Activated naive CD8-positive, alpha-beta T cell treated with anti-CD3 and anti-CD28 coated beads, Interleukin-2, amount 50 U/mL, for 24 hours (primary cell): ENCODE measurements at regions not wholly inside any gene's neighbourhood (a gene's known extent, or its start where the extent isn't known, plus 50 kb on each side); places are given as distances from the start of the nearest gene placed in this dataset.

Source experiments
- ATAC-seq: fragments of 150-1000 bp; cut with Tn5 transposase; one replicate; pipeline ENCODE4 v1.10.0; 2021
- DNase-seq: peaks from one replicate; pipeline ENCODE4 v3.0.0; 2021
- H3K27ac Mint-ChIP-seq: one replicate; pipeline ENCODE4 v1.8.0; 2021; ENCODE audit warnings: mild to moderate bottlenecking, mixed read lengths
- H3K27me3 Mint-ChIP-seq: one replicate; pipeline ENCODE4 v1.8.0; 2021; ENCODE audit warnings: mixed read lengths
- H3K36me3 Mint-ChIP-seq: one replicate; pipeline ENCODE4 v1.8.0; 2021; ENCODE audit warnings: low read depth, mixed read lengths
- H3K4me1 Mint-ChIP-seq: one replicate; pipeline ENCODE4 v1.8.0; 2021; ENCODE audit warnings: mixed read lengths
- H3K4me3 Mint-ChIP-seq: one replicate; pipeline ENCODE4 v1.8.0; 2021; ENCODE audit warnings: mild to moderate bottlenecking, moderate library complexity, mixed read lengths
- H3K9me3 Mint-ChIP-seq: one replicate; pipeline ENCODE4 v1.8.0; 2021; ENCODE audit warnings: mixed read lengths

DNA sequence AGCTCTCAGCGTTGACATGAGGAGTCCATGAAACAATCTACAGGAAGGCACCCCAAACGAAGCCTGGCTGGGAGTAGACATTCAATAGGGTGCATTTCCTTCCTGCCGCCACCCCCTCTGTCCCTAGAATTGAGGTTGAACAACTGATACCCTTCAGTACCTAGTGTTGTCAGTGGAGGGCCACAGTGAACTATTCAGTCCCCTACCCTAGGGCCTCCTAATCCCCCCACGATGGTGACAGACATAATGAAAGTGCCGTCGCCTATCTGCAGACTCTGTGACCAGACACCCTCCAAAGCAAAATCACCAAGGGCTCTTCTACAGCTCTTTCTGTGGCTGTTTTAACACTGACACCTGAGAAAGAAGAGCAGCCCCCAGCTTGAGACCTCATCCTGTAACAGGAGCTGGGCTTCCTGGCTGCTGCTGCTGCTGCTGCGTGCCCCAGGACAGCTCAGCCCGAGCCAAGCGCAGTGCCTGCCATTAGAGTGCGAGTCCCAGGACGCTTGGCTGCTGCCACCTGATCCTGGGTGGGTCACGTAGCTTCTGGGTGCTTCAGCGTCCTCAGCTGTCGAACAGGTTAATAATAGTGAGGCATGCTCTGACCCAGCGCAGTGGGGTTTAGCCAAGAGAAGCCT, 183.0 kb downstream of the ZBTB18 start:
- DNase-seq (no peak), ATAC-seq (no peak)
- H3K4me3 Mint-ChIP-seq: no peak overlapping the region
- H3K27me3 Mint-ChIP-seq: peaks cover 3% of the 10 kb centered on the region
- no peaks in the 10 kb centered on the region for H3K9me3 Mint-ChIP-seq
- peaks cover under 1% of the 10 kb centered on the region for H3K4me1 Mint-ChIP-seq
- no peak overlapping the region for H3K27ac Mint-ChIP-seq
- H3K36me3 Mint-ChIP-seq: no peaks in the 10 kb centered on the region

DNA sequence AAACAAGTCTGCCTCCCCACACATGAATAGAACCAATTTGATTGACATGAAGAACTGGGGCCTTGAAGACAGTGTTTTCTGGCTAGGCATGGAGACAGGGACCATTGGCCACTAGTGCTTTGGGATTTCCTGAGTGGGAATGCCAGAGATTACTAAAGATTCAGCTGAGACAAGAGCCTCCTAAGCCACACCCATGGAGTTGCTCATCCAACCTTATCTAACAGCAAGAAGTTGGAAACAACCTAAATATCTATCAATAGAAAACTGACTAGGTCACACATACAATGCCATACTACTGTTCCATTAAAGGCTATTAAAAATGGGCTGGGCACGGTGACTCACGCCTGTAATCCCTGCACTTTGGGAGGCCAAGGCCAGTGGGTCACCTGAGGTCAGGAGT, 184.1 kb downstream of the ZBTB18 start:
- H3K4me3 Mint-ChIP-seq: no peak overlapping the region
- peaks cover 3% of the 10 kb centered on the region for H3K4me1 Mint-ChIP-seq
- no peaks in the 10 kb centered on the region for H3K9me3 Mint-ChIP-seq
- no peak for ATAC-seq
- no peak for DNase-seq
- no peak overlapping the region for H3K27ac Mint-ChIP-seq
- no peaks in the 10 kb centered on the region for H3K36me3 Mint-ChIP-seq
- peaks cover 3% of the 10 kb centered on the region for H3K27me3 Mint-ChIP-seq

DNA sequence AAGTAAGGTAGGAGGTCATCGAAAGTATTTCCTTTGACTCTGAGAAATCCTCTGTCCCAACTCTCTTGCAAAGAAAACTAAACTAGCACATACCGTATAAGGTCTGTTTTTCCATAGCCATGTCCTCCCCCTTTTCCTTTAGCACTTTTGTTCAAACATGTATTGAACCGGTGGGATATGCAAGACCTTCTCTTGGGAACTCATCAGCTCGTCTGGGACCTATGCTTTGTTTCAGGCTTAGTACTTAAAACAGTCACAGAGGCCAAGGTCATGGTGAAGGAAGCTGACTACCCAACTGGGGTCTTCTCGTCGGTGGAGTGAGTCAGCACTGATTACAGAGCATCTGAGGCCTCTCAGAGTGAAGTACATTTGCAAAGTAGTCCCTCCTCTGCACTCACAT, 185.0 kb downstream of the ZBTB18 start:
- Mint-ChIP-seq H3K36me3 (no peaks in the 10 kb centered on the region), H3K4me3 (no peak overlapping the region), H3K4me1 (peaks cover 3% of the 10 kb centered on the region), H3K27me3 (peaks cover 3% of the 10 kb centered on the region), H3K9me3 (no peaks in the 10 kb centered on the region), H3K27ac (no peak overlapping the region)
- no peak for ATAC-seq
- no peak for DNase-seq

DNA sequence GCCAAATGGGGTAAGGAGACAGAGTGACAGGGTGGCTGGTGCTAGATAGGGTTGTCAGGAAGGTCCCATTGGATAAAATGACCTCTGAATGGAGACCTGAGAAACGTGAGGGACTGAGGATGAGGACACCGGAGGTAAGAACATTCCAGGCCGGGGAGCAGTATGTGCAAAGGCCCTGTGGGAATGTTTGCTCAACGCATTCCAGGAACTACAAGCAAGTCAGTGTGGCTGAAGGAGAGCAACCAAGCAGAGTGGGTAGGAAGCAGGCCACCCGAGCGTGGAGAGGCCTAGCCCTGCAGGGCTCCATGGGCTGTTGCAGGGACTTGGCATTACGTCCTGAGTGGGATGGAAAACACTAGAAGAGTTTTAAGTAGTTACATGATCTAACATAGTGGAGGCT, 185.6 kb downstream of the ZBTB18 start:
- H3K27ac Mint-ChIP-seq: no peak overlapping the region
- DNase-seq (no peak), ATAC-seq (no peak)

DNA sequence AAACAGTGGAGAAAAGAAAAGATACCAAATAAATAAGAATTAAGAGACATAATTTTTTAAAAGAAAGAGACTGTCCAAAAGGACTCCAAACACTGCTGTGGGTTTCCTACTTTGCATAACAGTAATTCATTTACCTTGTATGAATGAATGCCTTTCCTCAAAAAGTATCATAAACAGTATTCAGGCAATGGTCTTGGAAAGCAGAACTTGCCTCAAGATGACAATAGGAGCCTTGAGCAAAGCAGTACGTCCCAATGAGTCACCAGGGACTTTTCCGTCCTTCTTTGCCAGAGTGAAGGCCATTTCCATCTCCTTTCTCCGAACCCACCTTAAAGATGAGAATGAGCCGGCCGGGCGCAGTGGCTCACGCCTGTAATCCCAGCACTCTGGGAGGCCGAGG, 186.4 kb downstream of the ZBTB18 start:
- no peak for DNase-seq
- no peak overlapping the region for H3K4me3 Mint-ChIP-seq
- H3K27me3 Mint-ChIP-seq: no peaks in the 10 kb centered on the region
- peaks cover 5% of the 10 kb centered on the region for H3K4me1 Mint-ChIP-seq
- no peak for ATAC-seq
- H3K27ac Mint-ChIP-seq: no peak overlapping the region
- H3K36me3 Mint-ChIP-seq: no peaks in the 10 kb centered on the region
- H3K9me3 Mint-ChIP-seq: no peaks in the 10 kb centered on the region

More for the DNA sequence above, 185.6 kb downstream of the ZBTB18 start:
- Mint-ChIP-seq H3K36me3 (no peaks in the 10 kb centered on the region), H3K9me3 (no peaks in the 10 kb centered on the region), H3K27me3 (peaks cover 3% of the 10 kb centered on the region), H3K4me3 (no peak overlapping the region), H3K4me1 (peaks cover 3% of the 10 kb centered on the region)

DNA sequence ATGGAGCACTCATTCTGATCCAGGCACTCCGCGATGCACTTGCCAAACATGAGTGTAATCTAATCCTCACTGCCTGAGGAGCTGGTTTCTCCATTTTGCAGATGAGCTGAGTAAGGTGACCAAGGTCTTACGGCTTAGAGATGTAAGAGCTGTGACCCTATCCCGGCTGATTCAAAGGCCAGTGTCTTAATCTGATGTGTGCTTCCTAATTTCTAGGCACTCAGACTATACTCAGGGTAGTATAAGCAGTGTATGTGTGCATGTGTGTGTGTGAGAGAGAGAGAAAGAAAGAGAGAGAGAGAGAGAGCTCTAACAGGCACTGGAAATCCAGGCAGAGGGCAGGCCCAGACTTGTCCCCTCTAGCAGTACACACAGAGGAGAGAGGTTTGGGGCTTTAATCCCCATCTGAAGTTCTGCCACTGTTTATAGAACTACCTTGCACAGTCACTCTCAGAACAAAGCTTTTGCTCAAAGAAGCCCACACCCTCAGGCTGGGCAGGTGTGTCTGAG, 188.2 kb downstream of the ZBTB18 start:
- Mint-ChIP-seq H3K4me1 (peaks cover 6% of the 10 kb centered on the region), H3K27me3 (no peaks in the 10 kb centered on the region), H3K36me3 (no peaks in the 10 kb centered on the region), H3K9me3 (no peaks in the 10 kb centered on the region), H3K27ac (no peak overlapping the region), H3K4me3 (no peak overlapping the region)
- DNase-seq: no peak
- no peak for ATAC-seq

DNA sequence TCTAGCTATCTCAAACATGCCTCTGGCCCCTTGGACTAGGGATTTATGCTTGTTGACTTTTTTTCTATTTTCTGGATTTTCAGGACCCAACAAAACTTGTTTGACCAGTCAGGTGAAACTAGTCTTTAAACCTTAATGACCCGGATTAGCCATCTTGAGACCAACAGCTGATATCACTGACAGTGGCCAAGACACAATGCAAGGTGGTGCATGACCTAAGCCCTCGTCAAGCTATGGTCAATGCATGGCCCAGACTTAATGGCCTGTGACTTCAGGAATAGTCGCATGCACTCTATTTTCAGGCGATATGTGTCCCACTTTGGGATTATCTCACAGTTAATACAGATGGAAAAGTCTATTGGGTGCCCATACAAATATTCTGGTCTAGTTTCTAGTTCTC, 190.4 kb downstream of the ZBTB18 start:
- no peak for DNase-seq
- no peaks in the 10 kb centered on the region for H3K27me3 Mint-ChIP-seq
- H3K4me3 Mint-ChIP-seq: no peak overlapping the region
- no peak for ATAC-seq
- H3K36me3 Mint-ChIP-seq: no peaks in the 10 kb centered on the region
- no peaks in the 10 kb centered on the region for H3K9me3 Mint-ChIP-seq
- no peak overlapping the region for H3K27ac Mint-ChIP-seq
- H3K4me1 Mint-ChIP-seq: peaks cover 8% of the 10 kb centered on the region

DNA sequence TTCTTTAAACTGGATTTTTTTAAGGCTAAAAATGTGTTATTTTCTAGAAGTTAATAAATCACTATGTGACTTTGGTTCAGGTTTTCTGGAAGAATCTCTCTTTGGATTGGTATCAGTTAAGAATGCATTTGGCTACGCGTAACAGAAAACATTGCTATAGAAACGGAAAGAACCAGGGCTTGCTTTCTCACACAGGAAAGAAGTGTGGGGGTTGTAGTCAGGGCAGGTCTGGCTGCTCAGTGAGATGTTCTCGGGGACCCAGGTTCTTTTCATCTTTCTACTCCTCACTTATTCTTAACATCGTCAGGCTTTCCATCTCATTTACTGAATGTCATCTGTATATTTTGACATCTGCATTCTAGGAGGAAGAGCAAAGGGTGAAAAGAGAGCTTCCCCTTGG, 191.4 kb downstream of the ZBTB18 start:
- Mint-ChIP-seq H3K27me3 (no peaks in the 10 kb centered on the region), H3K9me3 (no peaks in the 10 kb centered on the region), H3K4me3 (no peak overlapping the region), H3K36me3 (no peaks in the 10 kb centered on the region), H3K27ac (no peak overlapping the region), H3K4me1 (peaks cover 8% of the 10 kb centered on the region)
- DNase-seq (no peak), ATAC-seq (no peak)

DNA sequence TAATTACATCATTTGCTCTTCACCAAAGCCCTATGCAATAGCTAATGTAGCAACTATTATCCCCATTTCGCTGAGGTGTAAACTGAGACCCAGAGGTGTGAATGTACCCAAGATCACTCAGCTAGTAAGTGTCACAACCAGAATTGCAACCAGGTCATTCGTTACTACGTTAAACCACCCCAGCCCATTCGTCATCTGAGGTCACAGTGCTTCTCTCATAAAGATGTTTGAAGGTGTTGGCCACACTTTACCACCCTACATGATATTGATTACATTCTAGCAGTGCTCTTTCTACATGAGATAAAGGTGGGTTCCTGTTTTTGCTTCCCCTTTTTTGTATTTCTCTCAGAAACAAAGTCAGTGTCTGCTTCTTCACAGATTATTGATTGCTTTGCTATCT, 195.3 kb downstream of the ZBTB18 start:
- Mint-ChIP-seq H3K4me3 (no peak overlapping the region), H3K27ac (no peak overlapping the region), H3K36me3 (no peaks in the 10 kb centered on the region), H3K9me3 (no peaks in the 10 kb centered on the region), H3K27me3 (no peaks in the 10 kb centered on the region), H3K4me1 (peaks cover 5% of the 10 kb centered on the region)
- no peak for ATAC-seq
- no peak for DNase-seq

DNA sequence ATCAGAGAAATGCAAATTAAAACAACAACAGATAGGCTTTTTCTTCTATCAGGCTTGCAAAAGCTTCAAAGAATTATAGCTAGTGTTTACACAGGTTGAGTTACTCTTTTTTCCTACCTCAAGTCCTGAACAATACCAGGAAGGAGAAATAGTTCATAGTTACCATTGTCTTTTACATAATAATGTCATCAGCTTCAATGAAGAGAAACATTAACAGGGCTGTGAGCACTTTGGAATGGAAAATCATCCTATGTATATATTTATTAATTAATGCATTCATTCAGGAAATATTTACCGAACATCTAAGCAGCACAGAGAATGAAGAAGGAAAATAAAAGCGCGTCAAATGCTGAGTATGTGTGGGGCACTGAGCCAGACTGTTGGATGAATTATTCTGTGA, 197.3 kb downstream of the ZBTB18 start:
- H3K27me3 Mint-ChIP-seq: no peaks in the 10 kb centered on the region
- no peak overlapping the region for H3K27ac Mint-ChIP-seq
- no peaks in the 10 kb centered on the region for H3K9me3 Mint-ChIP-seq
- no peak for ATAC-seq
- no peaks in the 10 kb centered on the region for H3K36me3 Mint-ChIP-seq
- H3K4me3 Mint-ChIP-seq: no peak overlapping the region
- peaks cover 2% of the 10 kb centered on the region for H3K4me1 Mint-ChIP-seq
- DNase-seq: no peak

DNA sequence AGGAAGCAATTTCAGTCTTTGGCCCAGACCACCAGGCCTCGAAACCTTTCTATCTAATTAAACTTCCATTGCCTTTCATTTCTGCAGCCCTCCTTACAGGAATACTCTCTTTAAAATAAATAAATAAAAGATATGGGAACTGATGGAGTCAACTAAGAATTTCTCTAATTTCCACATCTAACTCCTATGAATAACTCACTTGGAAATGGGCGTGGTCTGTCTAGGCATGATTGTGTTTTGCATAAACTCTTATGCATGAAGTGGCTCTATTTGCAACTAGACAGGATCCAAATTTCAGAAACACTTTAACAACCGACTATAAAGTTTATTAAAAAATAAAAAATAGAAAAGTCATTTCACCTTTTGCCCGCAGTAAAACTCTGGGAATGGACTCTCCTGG, 199.5 kb downstream of the ADSS2 start:
- H3K4me1 Mint-ChIP-seq: peaks cover 3% of the 10 kb centered on the region
- ATAC-seq (no peak), DNase-seq (no peak)
- no peaks in the 10 kb centered on the region for H3K36me3 Mint-ChIP-seq
- no peak overlapping the region for H3K4me3 Mint-ChIP-seq
- H3K27me3 Mint-ChIP-seq: no peaks in the 10 kb centered on the region
- no peak overlapping the region for H3K27ac Mint-ChIP-seq
- no peaks in the 10 kb centered on the region for H3K9me3 Mint-ChIP-seq

DNA sequence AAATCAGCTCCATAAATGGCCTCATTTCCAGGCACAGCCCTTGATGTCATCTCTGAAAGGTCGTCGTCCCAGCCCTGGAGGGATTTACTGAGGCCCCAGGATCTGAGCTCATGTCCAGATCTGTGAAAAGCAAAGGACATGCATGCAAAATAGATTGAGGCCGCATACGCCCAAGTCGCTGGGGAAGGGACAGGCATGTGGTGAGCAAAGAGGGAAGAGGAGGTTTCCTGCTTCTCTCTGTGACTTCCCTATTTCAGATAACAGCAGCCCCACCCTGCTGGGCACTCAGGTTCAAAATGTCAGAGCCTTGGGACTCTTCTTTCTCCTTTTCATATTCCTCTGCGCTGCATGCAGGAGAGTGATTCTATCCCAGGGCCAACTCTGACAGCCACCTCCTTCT, 197.2 kb downstream of the ADSS2 start:
- Mint-ChIP-seq H3K9me3 (no peaks in the 10 kb centered on the region), H3K4me1 (peaks cover 3% of the 10 kb centered on the region), H3K4me3 (no peak overlapping the region), H3K27me3 (no peaks in the 10 kb centered on the region), H3K27ac (no peak overlapping the region), H3K36me3 (no peaks in the 10 kb centered on the region)
- ATAC-seq (no peak), DNase-seq (no peak)

DNA sequence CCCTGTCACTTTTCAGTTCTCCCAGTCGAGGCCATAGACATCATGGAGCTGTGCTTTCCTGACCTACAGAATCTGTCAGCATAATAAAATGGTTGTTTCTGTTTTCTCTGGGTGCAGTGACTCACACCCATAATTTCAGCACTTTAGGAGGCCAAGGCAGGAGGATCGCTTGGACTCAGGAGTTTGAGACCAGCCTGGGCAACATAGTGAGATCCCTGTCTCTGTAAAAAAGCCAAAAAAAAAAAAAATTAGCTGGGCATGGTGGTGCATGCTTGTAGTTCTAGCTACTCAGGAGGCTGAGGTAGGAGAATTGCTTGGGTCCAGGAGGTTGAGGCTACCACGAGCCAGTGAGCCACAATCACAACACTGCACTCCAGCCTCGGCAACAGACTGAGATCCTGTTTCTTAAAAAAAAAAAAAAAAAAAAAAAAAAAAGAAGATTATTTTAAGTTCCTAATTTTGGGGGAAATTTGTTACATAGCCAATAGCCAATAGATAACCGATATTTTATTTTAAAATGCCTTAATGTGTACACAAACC, 196.2 kb downstream of the ADSS2 start:
- no peak overlapping the region for H3K27ac Mint-ChIP-seq
- DNase-seq (no peak), ATAC-seq (no peak)
- peaks cover 3% of the 10 kb centered on the region for H3K4me1 Mint-ChIP-seq
- H3K4me3 Mint-ChIP-seq: no peak overlapping the region
- no peaks in the 10 kb centered on the region for H3K9me3 Mint-ChIP-seq
- no peaks in the 10 kb centered on the region for H3K36me3 Mint-ChIP-seq
- no peaks in the 10 kb centered on the region for H3K27me3 Mint-ChIP-seq

DNA sequence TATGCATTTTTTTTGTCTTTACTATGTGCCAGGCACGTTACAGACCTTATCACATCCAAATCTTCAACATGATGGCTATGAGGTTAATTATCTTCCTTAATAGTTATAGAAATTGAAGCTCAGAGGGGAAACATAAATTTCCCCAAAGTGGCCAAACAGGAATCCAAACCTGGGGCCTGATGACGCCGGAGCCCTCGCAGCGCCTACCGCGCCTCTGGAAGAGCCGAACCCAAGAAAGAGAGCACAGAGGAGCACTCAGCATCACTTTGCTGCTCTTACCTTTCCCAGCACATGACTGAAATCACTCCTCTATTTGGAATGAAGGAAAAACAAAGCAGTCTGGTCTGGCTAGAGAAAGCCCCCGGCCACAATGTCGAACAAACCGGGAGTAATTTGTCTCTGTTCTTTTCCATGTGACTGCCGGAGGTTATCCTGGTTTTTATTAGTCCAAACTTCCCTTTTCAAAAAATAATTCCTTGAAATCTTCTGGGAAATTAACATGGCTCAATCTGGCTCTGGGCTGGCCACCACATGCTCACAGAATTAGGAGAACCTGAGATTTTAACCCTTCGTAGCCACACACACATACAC, 195.5 kb downstream of the ADSS2 start:
- H3K36me3 Mint-ChIP-seq: no peaks in the 10 kb centered on the region
- ATAC-seq (no peak), DNase-seq (no peak)
- no peaks in the 10 kb centered on the region for H3K27me3 Mint-ChIP-seq
- H3K4me3 Mint-ChIP-seq: no peak overlapping the region
- peaks cover 3% of the 10 kb centered on the region for H3K4me1 Mint-ChIP-seq
- no peak overlapping the region for H3K27ac Mint-ChIP-seq
- H3K9me3 Mint-ChIP-seq: no peaks in the 10 kb centered on the region

DNA sequence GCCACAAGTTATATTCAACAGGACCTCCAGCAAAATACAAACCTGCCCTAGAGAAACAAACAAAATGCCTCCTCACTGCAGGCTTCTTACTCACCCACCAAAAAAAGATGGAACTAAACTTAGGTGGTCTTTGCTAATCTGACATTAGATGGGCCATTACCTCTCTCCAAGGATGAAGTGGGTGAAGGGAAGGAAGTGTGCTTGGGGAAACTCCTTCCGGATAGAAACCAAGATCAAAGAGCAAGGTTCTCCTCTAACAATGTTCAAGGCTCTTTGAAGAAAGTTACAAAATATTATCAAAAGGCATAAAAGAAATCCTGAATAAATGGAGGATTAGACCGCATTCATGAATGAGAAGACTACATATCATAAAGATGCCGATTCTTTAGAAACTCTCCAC, 187.5 kb downstream of the ADSS2 start:
- DNase-seq (no peak), ATAC-seq (no peak)
- H3K27ac Mint-ChIP-seq: no peak overlapping the region
- peaks cover 5% of the 10 kb centered on the region for H3K27me3 Mint-ChIP-seq
- no peak overlapping the region for H3K4me3 Mint-ChIP-seq
- no peaks in the 10 kb centered on the region for H3K36me3 Mint-ChIP-seq
- H3K9me3 Mint-ChIP-seq: no peaks in the 10 kb centered on the region
- H3K4me1 Mint-ChIP-seq: no peaks in the 10 kb centered on the region
